Sciatic nerve (tissue), 2 donors: ENCODE measurements at regions not wholly inside any gene's neighbourhood (a gene's known extent, or its start where the extent isn't known, plus 50 kb on each side); places are given as distances from the start of the nearest gene placed in this dataset.
"Not testable (repeated sequence)": the region's sequence is repeated elsewhere in the genome, so short reads cannot be mapped to it uniquely, and the experiment has no call there.

Experiments
- ATAC-seq: fragments of 200-7000 bp; cut with Tn5 transposase; one replicate; pipeline ENCODE4 v1.9.1; 2020; ENCODE audit warnings: mild to moderate bottlenecking, moderate library complexity
- DNase-seq: peaks from one replicate; pipeline ENCODE4 v3.0.0-alpha.2; 2020; ENCODE audit warnings: low spot score
- intact Hi-C: fragments of 100-400 bp; cut with DNase I; formaldehyde crosslinking; loops from one replicate; pipeline ENCODE4 v1.14.2; 2022
- donor health status: DM: no; HTN: no; CAD: no.
- donor health status: DM: no; HTN: no; CAD: no.

DNA sequence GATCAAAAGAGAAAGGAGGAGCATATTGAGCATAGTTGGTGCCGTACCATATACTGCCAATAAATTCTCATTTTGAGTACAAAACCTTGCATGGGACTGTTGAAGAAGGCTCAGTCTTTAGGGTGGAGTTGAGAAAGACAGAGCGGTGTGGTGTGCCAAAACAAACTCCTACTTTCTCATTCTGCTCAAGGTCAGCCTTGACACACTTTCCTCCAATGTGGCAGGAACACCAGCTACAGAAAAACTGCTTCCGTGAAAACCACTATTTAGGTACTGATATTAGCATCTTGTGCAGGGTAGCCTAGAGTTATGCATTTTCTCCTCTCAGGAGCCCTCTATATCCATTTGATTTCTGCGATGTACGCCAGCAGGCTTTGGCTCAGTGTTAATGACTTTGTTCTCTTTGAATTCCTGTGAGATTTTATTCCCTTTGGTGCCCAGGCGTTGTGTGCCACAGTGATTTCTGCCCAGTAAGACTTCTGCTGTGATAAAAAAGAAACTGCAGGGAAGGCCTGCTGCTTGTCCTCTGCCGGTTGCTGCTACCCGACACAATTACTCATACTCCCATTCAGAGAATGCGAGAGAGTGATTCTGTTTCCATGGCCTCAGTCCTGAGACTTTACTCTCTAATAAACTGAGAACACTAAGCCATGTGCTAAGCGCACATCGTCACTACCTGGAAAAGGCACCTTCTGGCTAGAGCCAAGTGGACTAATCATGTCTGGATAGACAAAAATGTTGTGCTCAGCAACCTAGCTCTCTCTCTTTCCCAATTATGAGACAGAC is 88.3 kb upstream of the MDM1 start:
- ATAC-seq, result peak; percentile 78
- DNase-seq, result no peak

DNA sequence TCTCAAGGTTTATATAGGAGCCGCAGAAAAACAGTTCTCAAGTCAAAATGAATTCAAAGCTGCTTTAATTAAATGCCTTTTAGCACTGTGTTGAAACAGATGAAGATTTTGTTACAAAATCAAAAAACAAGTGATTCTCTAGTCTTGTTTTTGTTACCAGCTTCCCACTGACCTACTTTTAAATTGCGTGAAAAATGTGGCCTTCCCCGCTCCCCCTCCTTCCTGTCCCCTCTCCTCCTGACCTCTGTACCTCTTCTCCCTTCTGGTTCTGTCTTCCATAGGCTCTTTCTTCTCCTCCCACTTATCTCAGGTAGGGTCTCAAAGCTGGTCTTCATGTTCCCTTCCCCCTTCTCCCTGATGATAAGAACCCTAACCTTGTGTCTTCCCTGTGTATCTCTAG is 90.0 kb upstream of the MDM1 start:
- no peak for ATAC-seq
- DNase-seq, result no peak
- intact Hi-C loops, result no loop called here

More for the DNA sequence above, 88.3 kb upstream of the MDM1 start:
- intact Hi-C loops, result no loop called here

- intact Hi-C loops, result no loop called here
- ATAC-seq (no peak), DNase-seq (no peak)
Measured at GRCh38 chr12:68422956-68423574, 90.9 kb upstream of the MDM1 start.

DNA sequence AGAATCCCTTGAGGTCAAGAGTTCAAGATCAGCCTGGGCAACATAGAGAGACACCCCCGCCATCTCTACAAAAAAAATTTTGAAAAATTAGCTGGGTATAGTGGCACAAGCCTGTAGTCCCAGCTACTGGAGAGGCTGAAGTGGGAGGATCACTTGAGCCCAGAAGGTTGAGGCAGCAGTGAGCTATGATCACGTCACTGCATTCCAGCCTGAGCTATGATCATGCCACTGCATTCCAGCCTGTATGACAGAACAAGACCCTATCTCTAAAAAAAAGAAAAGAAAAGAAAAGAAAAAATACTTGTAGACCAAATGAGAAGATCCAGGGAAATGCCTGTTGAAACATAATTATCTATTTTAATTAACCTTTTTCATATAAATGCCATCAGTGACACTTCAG is 93.8 kb upstream of the MDM1 start:
- intact Hi-C loops, result no loop called here
- ATAC-seq (no peak), DNase-seq (no peak)

DNA sequence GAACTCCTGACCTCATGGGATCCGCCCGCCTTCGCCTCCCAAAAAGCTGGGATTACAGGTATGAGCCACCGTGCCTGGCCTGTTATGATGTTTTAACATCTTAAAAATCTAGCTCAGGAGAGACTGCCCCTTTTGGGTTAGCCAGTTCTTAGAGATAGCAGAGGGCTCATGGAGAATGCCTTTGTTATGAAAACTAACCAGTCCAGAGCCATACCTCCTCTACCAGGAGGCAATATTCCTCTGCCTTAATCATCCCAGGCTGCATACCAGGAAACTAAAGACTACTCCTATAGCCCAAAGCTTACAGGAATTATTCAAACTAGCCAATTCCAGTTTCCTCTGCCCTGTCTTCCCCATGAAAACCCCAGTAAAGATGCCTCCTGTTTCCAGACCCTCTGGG is 96.0 kb upstream of the MDM1 start:
- intact Hi-C loops, result no loop called here
- no peak for ATAC-seq
- DNase-seq, result no peak

GRCh38 chr12:68428724-68429501 is 96.8 kb upstream of the MDM1 start:
- DNase-seq, result no peak
- intact Hi-C loops, result no loop called here
- no peak for ATAC-seq

GRCh38 chr12:68429696-68430095 is 97.5 kb upstream of the MDM1 start:
- intact Hi-C loops, result no loop called here
- no peak for ATAC-seq

DNA sequence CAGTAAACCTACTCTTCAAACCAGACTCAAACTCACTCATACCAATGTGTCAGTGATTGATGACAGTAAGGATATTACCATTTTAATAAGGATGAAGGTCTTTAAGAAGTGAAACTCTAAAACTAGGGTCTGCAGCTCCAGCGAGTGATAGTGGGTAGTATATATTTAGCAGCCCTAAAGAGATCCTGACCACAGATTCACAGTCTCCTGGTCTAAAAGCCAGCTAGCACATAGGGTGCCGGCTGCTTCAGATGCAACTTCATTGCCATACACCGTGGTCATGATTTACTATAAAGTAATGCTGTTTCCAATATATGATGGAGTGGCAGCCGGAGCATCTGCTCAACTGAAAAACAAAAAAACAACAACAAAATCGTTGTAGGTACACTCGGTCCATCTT is 99.6 kb upstream of the MDM1 start:
- intact Hi-C loops, result no loop called here
- ATAC-seq, result no peak

More at GRCh38 chr12:68429696-68430095, 97.5 kb upstream of the MDM1 start:
- DNase-seq, result no peak

GRCh38 chr12:68432622-68433021 is 100.5 kb upstream of the MDM1 start:
- DNase-seq (no peak), ATAC-seq (no peak)
- intact Hi-C loops, result no loop called here

More for the DNA sequence above, 99.6 kb upstream of the MDM1 start:
- no peak for DNase-seq

DNA sequence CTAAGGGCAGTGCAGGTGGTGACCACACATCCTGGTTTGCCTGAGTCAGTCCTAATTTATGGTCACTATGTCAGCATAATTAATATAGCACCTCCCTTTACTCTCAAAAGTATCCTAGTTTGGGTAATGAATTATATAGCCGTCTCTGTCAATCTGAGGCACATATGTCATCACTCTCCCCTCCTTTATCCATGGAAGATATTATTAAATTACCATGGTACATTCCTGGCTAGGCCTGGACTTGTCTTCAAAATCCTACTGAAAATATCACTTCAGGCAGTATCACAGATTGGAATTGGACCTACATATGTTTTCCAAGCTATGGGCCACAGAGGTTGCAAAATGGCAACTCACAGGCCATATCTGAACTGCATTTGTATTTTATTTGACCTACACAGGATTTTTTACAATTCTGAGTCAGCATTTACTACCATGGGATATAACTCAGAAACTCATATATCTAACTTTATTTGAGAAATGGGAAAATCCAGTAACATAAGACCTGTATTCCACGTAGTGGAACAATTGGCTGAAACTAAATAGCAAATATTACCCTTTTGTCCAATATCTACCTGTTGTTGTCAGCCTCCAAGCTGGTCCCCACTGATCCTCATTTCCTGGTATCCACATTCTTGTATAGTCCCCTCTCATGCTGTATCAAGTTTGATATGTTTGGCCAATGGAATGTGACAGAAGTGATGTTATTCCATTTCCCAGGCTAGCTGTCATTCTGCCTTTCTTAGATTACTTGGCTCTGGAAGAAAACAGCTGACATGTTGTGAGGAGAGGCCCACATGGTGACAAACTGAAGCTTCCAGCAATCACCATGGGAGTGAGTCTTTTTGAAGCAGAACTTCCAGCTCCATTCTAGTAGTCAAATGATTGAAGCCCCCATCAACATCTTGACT is 102.5 kb upstream of the MDM1 start:
- no peak for ATAC-seq
- DNase-seq, result no peak
- intact Hi-C loops, result no loop called here

GRCh38 chr12:68435299-68435637 is 103.1 kb upstream of the MDM1 start:
- ATAC-seq, result no peak

GRCh38 chr12:68435816-68436215 is 103.7 kb upstream of the MDM1 start:
- ATAC-seq, result no peak
- intact Hi-C loops, result no loop called here
- DNase-seq, result no peak

More at GRCh38 chr12:68435299-68435637, 103.1 kb upstream of the MDM1 start:
- DNase-seq, result no peak
- intact Hi-C loops, result no loop called here

DNA sequence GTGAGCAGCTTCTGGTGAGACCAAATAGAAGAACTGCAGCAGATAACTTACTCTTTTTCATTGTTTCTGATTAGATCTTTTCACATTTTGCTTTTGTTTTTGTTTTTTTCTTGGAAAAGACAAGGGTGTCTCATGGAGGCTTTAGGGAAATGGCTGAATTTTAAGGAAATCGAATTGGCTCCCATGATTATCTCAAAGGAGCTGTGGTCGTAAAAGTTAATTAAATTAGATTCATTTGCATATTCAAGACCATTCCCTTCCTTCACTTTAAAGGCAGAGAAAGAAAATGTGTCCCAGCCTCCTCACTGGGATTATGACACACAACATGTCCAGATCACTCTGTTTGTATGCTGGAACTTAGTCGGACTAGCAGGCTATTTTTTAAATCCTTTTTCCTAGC is 106.4 kb upstream of the MDM1 start:
- intact Hi-C loops, result no loop called here
- ATAC-seq (no peak), DNase-seq (no peak)

GRCh38 chr12:68439368-68440045 is 107.3 kb upstream of the MDM1 start:
- DNase-seq (no peak), ATAC-seq (no peak)
- intact Hi-C loops, result no loop called here

GRCh38 chr12:68440068-68440581 is 108.0 kb upstream of the MDM1 start:
- intact Hi-C loops, result no loop called here

GRCh38 chr12:68441167-68441566 is 109.0 kb upstream of the MDM1 start:
- ATAC-seq, result no peak
- intact Hi-C loops, result no loop called here
- DNase-seq, result no peak

More at GRCh38 chr12:68440068-68440581, 108.0 kb upstream of the MDM1 start:
- DNase-seq (no peak), ATAC-seq (no peak)

- intact Hi-C loops, DNase-seq, ATAC-seq: not testable (repeated sequence)
Measured at GRCh38 chr12:68442353-68442972, 110.3 kb upstream of the MDM1 start.

- ATAC-seq, intact Hi-C loops: not testable (repeated sequence)
Measured at GRCh38 chr12:68443695-68444094, 111.5 kb upstream of the MDM1 start.

More at GRCh38 chr12:68443695-68444094, 111.5 kb upstream of the MDM1 start:
- DNase-seq, result not testable (repeated sequence)
